ENCODE measurements at regions not wholly inside any gene's neighbourhood (a gene's known extent, or its start where the extent isn't known, plus 50 kb on each side); places are given as distances from the start of the nearest gene placed in this dataset.

- DNase-seq (ENCODE audit: low read depth in 1 of 2, low spot score in 1 of 2) = no peak
These were observed 566.0 kb upstream of the ARGLU1 start for GRCh38 chr13:107133950-107134349.

- DNase-seq (ENCODE audit: low read depth in 1 of 2, low spot score in 1 of 2) = no peak
These were observed 562.6 kb upstream of the ARGLU1 start for GRCh38 chr13:107130566-107130965.

- no peak for DNase-seq (ENCODE audit: low read depth in 1 of 2, low spot score in 1 of 2)
These were observed 556.8 kb upstream of the ARGLU1 start for GRCh38 chr13:107124730-107125129.

GRCh38 chr13:107124129-107124718 lies 556.3 kb upstream of the ARGLU1 start:
- no peak for DNase-seq (ENCODE audit: low read depth in 1 of 2, low spot score in 1 of 2)

GRCh38 chr13:107121793-107122192 lies 553.9 kb upstream of the ARGLU1 start:
- DNase-seq (ENCODE audit: low read depth in 1 of 2, low spot score in 1 of 2) = no peak

GRCh38 chr13:107119989-107120881 lies 552.3 kb upstream of the ARGLU1 start:
- no peak for DNase-seq (ENCODE audit: low read depth in 1 of 2, low spot score in 1 of 2)

GRCh38 chr13:107118506-107118905 lies 550.6 kb upstream of the ARGLU1 start:
- DNase-seq (ENCODE audit: low read depth in 1 of 2, low spot score in 1 of 2) = no peak

GRCh38 chr13:107117327-107118012 lies 549.5 kb upstream of the ARGLU1 start:
- no peak for DNase-seq (ENCODE audit: low read depth in 1 of 2, low spot score in 1 of 2)

- DNase-seq (ENCODE audit: low read depth in 1 of 2, low spot score in 1 of 2) = no peak
These were observed 545.5 kb upstream of the ARGLU1 start for GRCh38 chr13:107113387-107113786.

- DNase-seq (ENCODE audit: low read depth in 1 of 2, low spot score in 1 of 2) = no peak
These were observed 543.3 kb upstream of the ARGLU1 start for GRCh38 chr13:107111248-107111647.

GRCh38 chr13:107104631-107105030 lies 536.7 kb upstream of the ARGLU1 start:
- no peak for DNase-seq (ENCODE audit: low read depth in 1 of 2, low spot score in 1 of 2)

- DNase-seq (ENCODE audit: low read depth in 1 of 2, low spot score in 1 of 2) = no peak
These were observed 534.7 kb upstream of the ARGLU1 start for GRCh38 chr13:107102676-107103075.

- DNase-seq (ENCODE audit: low read depth in 1 of 2, low spot score in 1 of 2) = no peak
These were observed 531.7 kb upstream of the ARGLU1 start for GRCh38 chr13:107099661-107100060.

- DNase-seq (ENCODE audit: low read depth in 1 of 2, low spot score in 1 of 2) = no peak
These were observed 530.0 kb upstream of the ARGLU1 start for GRCh38 chr13:107097916-107098315.

GRCh38 chr13:107095876-107096275 lies 527.9 kb upstream of the ARGLU1 start:
- no peak for DNase-seq (ENCODE audit: low read depth in 1 of 2, low spot score in 1 of 2)

- no peak for DNase-seq (ENCODE audit: low read depth in 1 of 2, low spot score in 1 of 2)
These were observed 523.9 kb upstream of the ARGLU1 start for GRCh38 chr13:107091861-107092260.

GRCh38 chr13:107091428-107091827 lies 523.5 kb upstream of the ARGLU1 start:
- DNase-seq (ENCODE audit: low read depth in 1 of 2, low spot score in 1 of 2) = no peak

GRCh38 chr13:107088061-107088460 lies 520.1 kb upstream of the ARGLU1 start:
- no peak for DNase-seq (ENCODE audit: low read depth in 1 of 2, low spot score in 1 of 2)

GRCh38 chr13:107079423-107080049 lies 511.6 kb upstream of the ARGLU1 start:
- DNase-seq (ENCODE audit: low read depth in 1 of 2, low spot score in 1 of 2) = no peak

GRCh38 chr13:107078229-107078765 lies 510.4 kb upstream of the ARGLU1 start:
- DNase-seq (ENCODE audit: low read depth in 1 of 2, low spot score in 1 of 2) = no peak

GRCh38 chr13:107076801-107077200 lies 508.9 kb upstream of the ARGLU1 start:
- DNase-seq (ENCODE audit: low read depth in 1 of 2, low spot score in 1 of 2) = no peak
